ENCODE measurements at regions not wholly inside any gene's neighbourhood (a gene's known extent, or its start where the extent isn't known, plus 50 kb on each side); places are given as distances from the start of the nearest gene placed in this dataset.

GRCh38 chr6:25086500-25087091 lies 150.8 kb upstream of the RIPOR2 start:
- Histone ChIP-seq H3K27ac (ENCODE audit: low read depth in 1 of 2, low read length in 2 of 2) (no peak overlapping the region), H3K4me3 (ENCODE audit: low read depth in 1 of 3, low read length in 3 of 3) (no peak overlapping the region), H3K27me3 (ENCODE audit: control insufficient read depth in 4 of 4, insufficient read depth in 4 of 4, low read length in 3 of 4) (no peaks in the 10 kb centered on the region), H3K9me3 (ENCODE audit: control insufficient read depth in 4 of 4, low read length in 3 of 4) (no peaks in the 10 kb centered on the region), H3K9ac (ENCODE audit: low read depth in 1 of 2, low read length in 2 of 2) (no peak overlapping the region), H3K4me1 (ENCODE audit: control insufficient read depth in 4 of 4, insufficient read depth in 4 of 4, low read length in 3 of 4) (peaks cover 0 to 26% (median 19%) of the 10 kb centered on the region in 4 donors), H3K36me3 (ENCODE audit: control insufficient read depth in 4 of 4, insufficient read depth in 3 of 4, low read depth in 1 of 4, low read length in 3 of 4) (peaks cover 0 to 3% (median under 1%) of the 10 kb centered on the region in 4 donors)
- WGBS: 82% methylated on average over 9 of the region's 9 CpGs
- no peak for DNase-seq (ENCODE audit: low spot score)
- TF ChIP-seq SP1 (IDR thresholded peaks at IDR 0.05) (no peak), MAX (IDR thresholded peaks at IDR 0.05) (no peak), EGR1 (IDR thresholded peaks at IDR 0.05; ENCODE audit: low read depth in 2 of 2) (no peak), REST (IDR thresholded peaks at IDR 0.05) (no peak), GABPA (IDR thresholded peaks at IDR 0.05 in 1 of 2, conservative IDR thresholded peaks at IDR 0.05 in 1 of 2) (no peak), RAD21 (IDR thresholded peaks at IDR 0.05) (no peak), CTCF (IDR thresholded peaks at IDR 0.05; ENCODE audit: low read depth, low read length, missing input control) (no peak), FOXA2 (IDR thresholded peaks at IDR 0.05) (no peak), HNF4G (IDR thresholded peaks at IDR 0.05) (no peak), ATF3 (IDR thresholded peaks at IDR 0.05) (no peak), JUND (IDR thresholded peaks at IDR 0.05) (no peak), YY1 (IDR thresholded peaks at IDR 0.05) (no peak), TAF1 (conservative IDR thresholded peaks at IDR 0.05) (no peak), HNF4A (conservative IDR thresholded peaks at IDR 0.05) (no peak), RXRA (IDR thresholded peaks at IDR 0.05) (no peak), FOXA1 (IDR thresholded peaks at IDR 0.05) (no peak), ZBTB33 (IDR thresholded peaks at IDR 0.05) (no peak), NR2F2 (IDR thresholded peaks at IDR 0.05) (no peak)

Measured in liver (tissue), 8 donors.